Hepatocyte (in vitro differentiated cells): ENCODE measurements at regions not wholly inside any gene's neighbourhood (a gene's known extent, or its start where the extent isn't known, plus 50 kb on each side); places are given as distances from the start of the nearest gene placed in this dataset.

Experiments
- EZH2 ChIP-seq: fragments of 200-600 bp; sonication (generic); IDR thresholded peaks from 2 replicates; pipeline ENCODE4 v1.6.1; 2016; ENCODE audit warnings: antibody characterized with exemption, mild to moderate bottlenecking, borderline replicate concordance
- EZH2phosphoT487 ChIP-seq: fragments of 200-600 bp; sonication (generic); IDR thresholded peaks from one replicate; pipeline ENCODE4 v1.6.1; 2018; ENCODE audit warnings: antibody characterized with exemption, mild to moderate bottlenecking, low read depth, moderate library complexity; ENCODE audit not compliant: unreplicated experiment, severe bottlenecking
- TF ChIP-seq, protein P1 (sequence below): fragments of 200-600 bp; sonication (generic); IDR thresholded peaks from 2 replicates; pipeline ENCODE4 v1.5.1; 2016; ENCODE audit warnings: antibody characterized with exemption, mild to moderate bottlenecking; ENCODE audit not compliant: poor library complexity

DNA sequence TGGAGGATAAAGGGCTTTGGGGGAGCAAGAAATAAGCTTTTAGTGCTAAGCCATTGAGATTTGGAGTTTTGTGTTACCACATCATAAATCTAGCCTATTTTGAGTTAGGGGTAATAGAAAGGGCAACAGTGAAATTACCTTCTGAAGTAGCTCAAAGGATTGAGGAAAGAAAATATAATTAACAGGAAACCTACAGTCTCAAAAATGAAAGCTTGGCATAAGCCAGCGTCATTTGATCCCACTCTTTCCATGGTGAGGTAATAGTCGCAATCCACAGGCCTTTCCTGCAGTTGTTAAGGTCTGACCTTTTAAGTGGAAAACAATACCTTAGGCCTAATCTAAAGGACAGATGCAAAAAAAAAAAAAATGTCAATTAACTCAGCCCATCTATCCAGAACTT, 182.7 kb downstream of the UXS1 start:
- TF ChIP-seq, protein P1, sequence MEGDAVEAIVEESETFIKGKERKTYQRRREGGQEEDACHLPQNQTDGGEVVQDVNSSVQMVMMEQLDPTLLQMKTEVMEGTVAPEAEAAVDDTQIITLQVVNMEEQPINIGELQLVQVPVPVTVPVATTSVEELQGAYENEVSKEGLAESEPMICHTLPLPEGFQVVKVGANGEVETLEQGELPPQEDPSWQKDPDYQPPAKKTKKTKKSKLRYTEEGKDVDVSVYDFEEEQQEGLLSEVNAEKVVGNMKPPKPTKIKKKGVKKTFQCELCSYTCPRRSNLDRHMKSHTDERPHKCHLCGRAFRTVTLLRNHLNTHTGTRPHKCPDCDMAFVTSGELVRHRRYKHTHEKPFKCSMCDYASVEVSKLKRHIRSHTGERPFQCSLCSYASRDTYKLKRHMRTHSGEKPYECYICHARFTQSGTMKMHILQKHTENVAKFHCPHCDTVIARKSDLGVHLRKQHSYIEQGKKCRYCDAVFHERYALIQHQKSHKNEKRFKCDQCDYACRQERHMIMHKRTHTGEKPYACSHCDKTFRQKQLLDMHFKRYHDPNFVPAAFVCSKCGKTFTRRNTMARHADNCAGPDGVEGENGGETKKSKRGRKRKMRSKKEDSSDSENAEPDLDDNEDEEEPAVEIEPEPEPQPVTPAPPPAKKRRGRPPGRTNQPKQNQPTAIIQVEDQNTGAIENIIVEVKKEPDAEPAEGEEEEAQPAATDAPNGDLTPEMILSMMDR, result no peak
- TF ChIP-seq EZH2 (no peak), EZH2phosphoT487 (no peak)
